Fibroblast of skin of right biceps (primary cell): ENCODE measurements at regions not wholly inside any gene's neighbourhood (a gene's known extent, or its start where the extent isn't known, plus 50 kb on each side); places are given as distances from the start of the nearest gene placed in this dataset.

ENCODE experiments used
- DNase-seq: peaks from one replicate; pipeline ENCODE4 v3.0.0-alpha.2; 2013

- DNase-seq = no peak
Observed at GRCh38 chr1:24983006-24983680, 53.1 kb upstream of the RUNX3 start.

GRCh38 chr1:24981631-24982005 lies 51.5 kb upstream of the RUNX3 start:
- no peak for DNase-seq

GRCh38 chr1:24980836-24981630 lies 51.0 kb upstream of the RUNX3 start:
- no peak for DNase-seq
